ENCODE measurements at regions not wholly inside any gene's neighbourhood (a gene's known extent, or its start where the extent isn't known, plus 50 kb on each side); places are given as distances from the start of the nearest gene placed in this dataset.

- no peaks in the 10 kb centered on the region for H3K4me1 ChIP-seq (ENCODE audit: insufficient read depth, low read length)
- ChIA-PET CTCF (no interaction called here), POLR2A (ENCODE audit: unreplicated experiment) (no interaction called here)
- no peaks in the 10 kb centered on the region for H3K36me3 ChIP-seq (ENCODE audit: low read depth, low read length)
- BruUV-seq (replicated peaks), result no TSS peak
- H3K27me3 ChIP-seq (ENCODE audit: low read length), result no peaks in the 10 kb centered on the region
- no peak overlapping the region for H3K4me3 ChIP-seq (ENCODE audit: low read length)
- H3K79me2 ChIP-seq (ENCODE audit: low read length), result no peaks in the 10 kb centered on the region
- no peak for DNase-seq
- H3F3A ChIP-seq (ENCODE audit: low read length, unreplicated experiment), result no peaks in the 10 kb centered on the region
- no peak for ATAC-seq
- H3K27ac ChIP-seq (ENCODE audit: low read length), result no peak overlapping the region
- H2AFZ ChIP-seq (ENCODE audit: low read length), result no peak overlapping the region
- no peaks in the 10 kb centered on the region for H3K9me2 ChIP-seq (replicated peaks; ENCODE audit: low read length)
- H3K4me2 ChIP-seq (ENCODE audit: low read length), result no peak overlapping the region
- H4K20me1 ChIP-seq (ENCODE audit: low read length), result no peaks in the 10 kb centered on the region
- H3K9ac ChIP-seq (ENCODE audit: low read length), result no peak overlapping the region
- no peak for TF ChIP-seq CTCF (conservative IDR thresholded peaks at IDR 0.05; ENCODE audit: low read depth, low read length)
- no peak for TF ChIP-seq EZH2phosphoT487 (IDR thresholded peaks at IDR 0.05; ENCODE audit: borderline replicate concordance, low read length)
- TF ChIP-seq EZH2 (IDR thresholded peaks at IDR 0.05; ENCODE audit: low read length, unreplicated experiment), result no peak
- H3K9me3 ChIP-seq (ENCODE audit: low read length), result no peaks in the 10 kb centered on the region
- intact Hi-C loops (cut with micrococcal nuclease), result no loop called here
These were observed 328.7 kb downstream of the PCDH18 start for GRCh38 chr4:137203601-137204000.

- CTCF ChIA-PET, result no interaction called here
- H3F3A ChIP-seq (ENCODE audit: low read length, unreplicated experiment), result no peaks in the 10 kb centered on the region
- no peaks in the 10 kb centered on the region for H4K20me1 ChIP-seq (ENCODE audit: low read length)
- no peak for DNase-seq
- TF ChIP-seq EZH2phosphoT487 (IDR thresholded peaks at IDR 0.05; ENCODE audit: borderline replicate concordance, low read length) (no peak), EZH2 (IDR thresholded peaks at IDR 0.05; ENCODE audit: low read length, unreplicated experiment) (no peak), CTCF (conservative IDR thresholded peaks at IDR 0.05; ENCODE audit: low read depth, low read length) (no peak)
- H2AFZ ChIP-seq (ENCODE audit: low read length), result no peak overlapping the region
- H3K27ac ChIP-seq (ENCODE audit: low read length), result no peak overlapping the region
- H3K36me3 ChIP-seq (ENCODE audit: low read depth, low read length), result no peaks in the 10 kb centered on the region
- no peaks in the 10 kb centered on the region for H3K9me2 ChIP-seq (replicated peaks; ENCODE audit: low read length)
- H3K9me3 ChIP-seq (ENCODE audit: low read length), result no peaks in the 10 kb centered on the region
- no peaks in the 10 kb centered on the region for H3K4me1 ChIP-seq (ENCODE audit: insufficient read depth, low read length)
- no TSS peak for BruUV-seq (replicated peaks)
- H3K27me3 ChIP-seq (ENCODE audit: low read length), result no peaks in the 10 kb centered on the region
- no peak overlapping the region for H3K4me2 ChIP-seq (ENCODE audit: low read length)
- H3K4me3 ChIP-seq (ENCODE audit: low read length), result no peak overlapping the region
- H3K9ac ChIP-seq (ENCODE audit: low read length), result no peak overlapping the region
- H3K79me2 ChIP-seq (ENCODE audit: low read length), result no peaks in the 10 kb centered on the region
- intact Hi-C loops (cut with micrococcal nuclease), result no loop called here
- no peak for ATAC-seq
- POLR2A ChIA-PET (ENCODE audit: unreplicated experiment), result no interaction called here
These were observed 332.0 kb downstream of the PCDH18 start for GRCh38 chr4:137200322-137200721.

GRCh38 chr4:137198791-137199190 is 333.5 kb downstream of the PCDH18 start:
- no peak overlapping the region for H3K4me2 ChIP-seq (ENCODE audit: low read length)
- no peaks in the 10 kb centered on the region for H3K79me2 ChIP-seq (ENCODE audit: low read length)
- DNase-seq, result no peak
- no peaks in the 10 kb centered on the region for H3K36me3 ChIP-seq (ENCODE audit: low read depth, low read length)
- no peak overlapping the region for H3K9ac ChIP-seq (ENCODE audit: low read length)
- H4K20me1 ChIP-seq (ENCODE audit: low read length), result no peaks in the 10 kb centered on the region
- H3K9me3 ChIP-seq (ENCODE audit: low read length), result no peaks in the 10 kb centered on the region
- no peak for ATAC-seq
- H3F3A ChIP-seq (ENCODE audit: low read length, unreplicated experiment), result no peaks in the 10 kb centered on the region
- intact Hi-C loops (cut with micrococcal nuclease), result no loop called here
- H3K4me1 ChIP-seq (ENCODE audit: insufficient read depth, low read length), result no peaks in the 10 kb centered on the region
- no peak overlapping the region for H2AFZ ChIP-seq (ENCODE audit: low read length)
- TF ChIP-seq EZH2 (IDR thresholded peaks at IDR 0.05; ENCODE audit: low read length, unreplicated experiment) (no peak), CTCF (conservative IDR thresholded peaks at IDR 0.05; ENCODE audit: low read depth, low read length) (no peak), EZH2phosphoT487 (IDR thresholded peaks at IDR 0.05; ENCODE audit: borderline replicate concordance, low read length) (no peak)
- H3K9me2 ChIP-seq (replicated peaks; ENCODE audit: low read length), result no peaks in the 10 kb centered on the region
- ChIA-PET CTCF (no interaction called here), POLR2A (ENCODE audit: unreplicated experiment) (no interaction called here)
- no peak overlapping the region for H3K4me3 ChIP-seq (ENCODE audit: low read length)
- no peaks in the 10 kb centered on the region for H3K27me3 ChIP-seq (ENCODE audit: low read length)
- no TSS peak for BruUV-seq (replicated peaks)
- no peak overlapping the region for H3K27ac ChIP-seq (ENCODE audit: low read length)
